ENCODE measurements at regions not wholly inside any gene's neighbourhood (a gene's known extent, or its start where the extent isn't known, plus 50 kb on each side); places are given as distances from the start of the nearest gene placed in this dataset.

GRCh38 chr13:106390367-106390766 is 145.1 kb downstream of the EFNB2 start:
- Mint-ChIP-seq H3K4me3 (no peak overlapping the region), H3K36me3 (ENCODE audit: low read depth) (peaks cover 3% of the 10 kb centered on the region), H3K4me1 (peaks cover 9% of the 10 kb centered on the region), H3K27me3 (ENCODE audit: insufficient read depth) (peaks cover 26% of the 10 kb centered on the region), H3K27ac (no peak overlapping the region), H3K9me3 (peaks cover 5% of the 10 kb centered on the region)
- Histone ChIP-seq H3K36me3 (ENCODE audit: control insufficient read depth, insufficient read depth, low read length) (no peaks in the 10 kb centered on the region), H3K4me1 (ENCODE audit: control insufficient read depth, insufficient read depth, low read length) (no peaks in the 10 kb centered on the region), H3K27ac (ENCODE audit: low read depth, low read length) (no peak overlapping the region), H3K9ac (ENCODE audit: extremely low read depth, low read length, poor library complexity, severe bottlenecking) (no peak overlapping the region), H3K9me3 (ENCODE audit: control insufficient read depth, low read length) (peaks cover 7% of the 10 kb centered on the region), H3K27me3 (ENCODE audit: control insufficient read depth, insufficient read depth, low read length, poor library complexity, severe bottlenecking) (peaks cover 5% of the 10 kb centered on the region), H3K4me3 (ENCODE audit: low read length) (no peak overlapping the region)
- no peak for DNase-seq
- TF ChIP-seq CTCF (conservative IDR thresholded peaks at IDR 0.05) = no peak
- WGBS, 2 experiments (ENCODE audit: insufficient coverage in 1 of 2, insufficient read length in 1 of 2) = 88 to 100% methylated on average over 1 of the region's 1 CpG

- Mint-ChIP-seq H3K27me3 (ENCODE audit: insufficient read depth) (peaks cover 2% of the 10 kb centered on the region), H3K9me3 (peaks cover 5% of the 10 kb centered on the region), H3K4me1 (peaks cover 21% of the 10 kb centered on the region), H3K36me3 (ENCODE audit: low read depth) (peaks cover 3% of the 10 kb centered on the region), H3K27ac (no peak overlapping the region), H3K4me3 (no peak overlapping the region)
- H3K36me3 ChIP-seq (ENCODE audit: control insufficient read depth, insufficient read depth, low read length) = no peaks in the 10 kb centered on the region
- H3K27me3 ChIP-seq (ENCODE audit: control insufficient read depth, insufficient read depth, low read length, poor library complexity, severe bottlenecking) = peaks cover 5% of the 10 kb centered on the region
- H3K9me3 ChIP-seq (ENCODE audit: control insufficient read depth, low read length) = peaks cover 7% of the 10 kb centered on the region
- peaks cover 6% of the 10 kb centered on the region for H3K4me1 ChIP-seq (ENCODE audit: control insufficient read depth, insufficient read depth, low read length)
- DNase-seq = no peak
- WGBS, 2 experiments (ENCODE audit: insufficient coverage in 1 of 2, insufficient read length in 1 of 2) = 95 to 98% methylated on average over 6 of the region's 6 CpGs
- H3K27ac ChIP-seq (ENCODE audit: low read depth, low read length) = no peak overlapping the region
- TF ChIP-seq CTCF (conservative IDR thresholded peaks at IDR 0.05) = no peak
- H3K4me3 ChIP-seq (ENCODE audit: low read length) = no peak overlapping the region
- H3K9ac ChIP-seq (ENCODE audit: extremely low read depth, low read length, poor library complexity, severe bottlenecking) = no peak overlapping the region
Observed at GRCh38 chr13:106385654-106386053, 149.8 kb downstream of the EFNB2 start.

GRCh38 chr13:106384516-106384915 is 150.9 kb downstream of the EFNB2 start:
- Histone ChIP-seq H3K9me3 (ENCODE audit: control insufficient read depth, low read length) (peaks cover 7% of the 10 kb centered on the region), H3K4me3 (ENCODE audit: low read length) (no peak overlapping the region), H3K4me1 (ENCODE audit: control insufficient read depth, insufficient read depth, low read length) (peaks cover 14% of the 10 kb centered on the region), H3K27me3 (ENCODE audit: control insufficient read depth, insufficient read depth, low read length, poor library complexity, severe bottlenecking) (peaks cover 5% of the 10 kb centered on the region), H3K27ac (ENCODE audit: low read depth, low read length) (no peak overlapping the region), H3K9ac (ENCODE audit: extremely low read depth, low read length, poor library complexity, severe bottlenecking) (no peak overlapping the region), H3K36me3 (ENCODE audit: control insufficient read depth, insufficient read depth, low read length) (no peaks in the 10 kb centered on the region)
- H3K4me1 Mint-ChIP-seq = peaks cover 31% of the 10 kb centered on the region
- H3K27me3 Mint-ChIP-seq (ENCODE audit: insufficient read depth) = peaks cover 2% of the 10 kb centered on the region
- no peak overlapping the region for H3K4me3 Mint-ChIP-seq
- no peak overlapping the region for H3K27ac Mint-ChIP-seq
- peaks cover 5% of the 10 kb centered on the region for H3K9me3 Mint-ChIP-seq
- H3K36me3 Mint-ChIP-seq (ENCODE audit: low read depth) = peaks cover 3% of the 10 kb centered on the region
- DNase-seq = no peak
- 67 to 68% methylated on average over 4 of the region's 4 CpGs for WGBS, 2 experiments (ENCODE audit: insufficient coverage in 1 of 2, insufficient read length in 1 of 2)
- TF ChIP-seq CTCF (conservative IDR thresholded peaks at IDR 0.05) = no peak

Measured in endodermal cell (in vitro differentiated cells).